HG02642 (cell line): ENCODE measurements at regions not wholly inside any gene's neighbourhood (a gene's known extent, or its start where the extent isn't known, plus 50 kb on each side); places are given as distances from the start of the nearest gene placed in this dataset.
"Not testable (repeated sequence)": the region's sequence is repeated elsewhere in the genome, so short reads cannot be mapped to it uniquely, and the experiment has no call there.

Experiments
- ATAC-seq: cut with Tn5 transposase; IDR thresholded peaks from one replicate; pipeline ENCODE4 v1.9.1; 2021; ENCODE audit warnings: mild to moderate bottlenecking; ENCODE audit not compliant: unreplicated experiment, poor library complexity

GRCh38 chr1:70807088-70807664 is 240.4 kb downstream of the PTGER3 start:
- ATAC-seq = no peak

GRCh38 chr1:70809069-70809468 is 238.5 kb downstream of the PTGER3 start:
- no peak for ATAC-seq

- no peak for ATAC-seq
Measured at GRCh38 chr1:70811815-70812214, 235.8 kb downstream of the PTGER3 start.

GRCh38 chr1:70812442-70813109 is 235.0 kb downstream of the PTGER3 start:
- no peak for ATAC-seq

GRCh38 chr1:70818401-70818800 is 229.2 kb downstream of the PTGER3 start:
- ATAC-seq = no peak

GRCh38 chr1:70819231-70819630 is 228.4 kb downstream of the PTGER3 start:
- ATAC-seq = no peak

- no peak for ATAC-seq
Measured at GRCh38 chr1:70819785-70820184, 227.8 kb downstream of the PTGER3 start.

- ATAC-seq = no peak
Measured at GRCh38 chr1:70820396-70820795, 227.2 kb downstream of the PTGER3 start.

- no peak for ATAC-seq
Measured at GRCh38 chr1:70820995-70821394, 226.6 kb downstream of the PTGER3 start.

- no peak for ATAC-seq
Measured at GRCh38 chr1:70826428-70826827, 221.2 kb downstream of the PTGER3 start.

GRCh38 chr1:70827030-70827429 is 220.6 kb downstream of the PTGER3 start:
- no peak for ATAC-seq

GRCh38 chr1:70828177-70828576 is 219.4 kb downstream of the PTGER3 start:
- ATAC-seq = no peak

- not testable (repeated sequence) for ATAC-seq
Measured at GRCh38 chr1:70834365-70834764, 213.3 kb downstream of the PTGER3 start.

GRCh38 chr1:70836456-70836855 is 211.2 kb downstream of the PTGER3 start:
- ATAC-seq = no peak

- no peak for ATAC-seq
Measured at GRCh38 chr1:70840260-70840953, 207.2 kb downstream of the PTGER3 start.

- no peak for ATAC-seq
Measured at GRCh38 chr1:70842562-70842961, 205.1 kb downstream of the PTGER3 start.

- no peak for ATAC-seq
Measured at GRCh38 chr1:70843452-70843851, 204.2 kb downstream of the PTGER3 start.

- ATAC-seq = no peak
Measured at GRCh38 chr1:70847013-70847412, 200.6 kb downstream of the PTGER3 start.

- ATAC-seq = no peak
Measured at GRCh38 chr1:70855203-70855602, 192.4 kb downstream of the PTGER3 start.

GRCh38 chr1:70856201-70856600 is 191.4 kb downstream of the PTGER3 start:
- ATAC-seq = no peak

GRCh38 chr1:70863239-70863638 is 184.4 kb downstream of the PTGER3 start:
- no peak for ATAC-seq

- ATAC-seq = no peak
Measured at GRCh38 chr1:70864302-70864701, 183.3 kb downstream of the PTGER3 start.
